GM23338 (cell line): ENCODE measurements at regions not wholly inside any gene's neighbourhood (a gene's known extent, or its start where the extent isn't known, plus 50 kb on each side); places are given as distances from the start of the nearest gene placed in this dataset.

Experiments
- CREB1 ChIP-seq: fragments of 250-450 bp; sonication (Bioruptor Pico); IDR thresholded peaks from 2 replicates; pipeline ENCODE4 v1.5.0; 2020; ENCODE audit warnings: low read depth, mild to moderate bottlenecking, moderate library complexity
- CTCF ChIP-seq, 2 experiments: fragments of 200-600 bp in 1 of 2; sonication (generic) in 1 of 2; conservative IDR thresholded peaks; 2 replicates each; pipeline versions ENCODE4 v1.5.1 to v1.6.1; 2016 to 2017; ENCODE audit warnings: antibody characterized with exemption in 2 of 2, low read depth in 2 of 2, mild to moderate bottlenecking in 2 of 2, moderate library complexity in 1 of 2
- ETS1 ChIP-seq: IDR thresholded peaks from 2 replicates; pipeline ENCODE4 v1.6.1; 2016; ENCODE audit warnings: antibody characterized with exemption
- EZH2 ChIP-seq: fragments of 200-600 bp; sonication (generic); IDR thresholded peaks from one replicate; pipeline ENCODE4 v1.8.0; 2017; ENCODE audit warnings: antibody characterized with exemption, mild to moderate bottlenecking, low read depth; ENCODE audit not compliant: unreplicated experiment
- EZH2phosphoT487 ChIP-seq: fragments of 200-600 bp; sonication (generic); IDR thresholded peaks from one replicate; pipeline ENCODE4 v1.8.1; 2018; ENCODE audit warnings: antibody characterized with exemption; ENCODE audit not compliant: unreplicated experiment
- JUNB ChIP-seq: IDR thresholded peaks from one replicate; pipeline ENCODE4 v1.6.1; 2016; ENCODE audit warnings: antibody characterized with exemption; ENCODE audit not compliant: unreplicated experiment
- POLR2AphosphoS5 ChIP-seq: IDR thresholded peaks from 2 replicates; pipeline ENCODE4 v1.6.1; 2016; ENCODE audit warnings: antibody characterized with exemption, low read depth
- REST ChIP-seq: IDR thresholded peaks from one replicate; pipeline ENCODE4 v1.6.1; 2018; ENCODE audit warnings: antibody characterized with exemption; ENCODE audit not compliant: unreplicated experiment
- STAT1 ChIP-seq: IDR thresholded peaks from one replicate; pipeline ENCODE4 v1.6.1; 2016; ENCODE audit warnings: antibody characterized with exemption; ENCODE audit not compliant: unreplicated experiment
- ZNF114 ChIP-seq: fragments of 250-450 bp; sonication (Bioruptor Pico); IDR thresholded peaks from 2 replicates; pipeline ENCODE4 v1.5.0; 2020; ENCODE audit warnings: mild to moderate bottlenecking, moderate library complexity
- ZNF331 ChIP-seq: fragments of 250-450 bp; sonication (Bioruptor Pico); IDR thresholded peaks from 2 replicates; pipeline ENCODE4 v1.5.0; 2020; ENCODE audit warnings: low read depth, mild to moderate bottlenecking, moderate library complexity
- ZNF462 ChIP-seq: fragments of 250-450 bp; sonication (Bioruptor Pico); IDR thresholded peaks from 2 replicates; pipeline ENCODE4 v1.5.0; 2020; ENCODE audit warnings: mild to moderate bottlenecking, moderate library complexity

- TF ChIP-seq CREB1 (CRISPR knock-in tag) (no peak), CTCF (conservative IDR thresholded peaks at IDR 0.05; ENCODE audit: low read depth in 2 of 2) (no peak), POLR2AphosphoS5 (no peak), EZH2phosphoT487 (no peak), EZH2 (no peak), REST (no peak), STAT1 (no peak), JUNB (no peak), ETS1 (no peak), ZNF462 (CRISPR knock-in tag) (no peak), ZNF114 (CRISPR knock-in tag) (no peak), ZNF331 (no peak)
Measured at GRCh38 chr3:187995667-187996066, 158.3 kb upstream of the LPP start.
